ENCODE measurements at regions not wholly inside any gene's neighbourhood (a gene's known extent, or its start where the extent isn't known, plus 50 kb on each side); places are given as distances from the start of the nearest gene placed in this dataset.
"Not testable (repeated sequence)": the region's sequence is repeated elsewhere in the genome, so short reads cannot be mapped to it uniquely, and the experiment has no call there.

DNA sequence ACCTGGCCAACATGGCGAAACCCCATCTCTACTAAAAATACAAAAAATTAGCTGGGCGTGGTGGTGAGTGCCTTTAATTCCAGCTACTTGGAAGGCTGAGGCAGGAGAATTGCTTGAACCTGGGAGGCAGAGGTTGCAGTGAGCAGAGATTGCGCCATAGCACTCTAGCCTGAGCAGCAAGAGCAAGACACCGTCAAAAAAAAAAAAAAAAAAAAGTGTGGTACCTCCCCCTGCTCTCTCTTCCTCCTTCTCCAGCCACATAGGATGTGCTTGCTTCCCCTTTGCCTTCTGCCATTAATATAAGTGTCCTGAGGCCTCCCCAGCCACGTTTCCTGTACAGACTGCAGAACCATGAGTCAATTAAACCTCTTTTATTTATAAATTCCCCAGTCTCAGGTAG lies 226.8 kb downstream of the CYP26B1 start:
- DNase-seq: not testable (repeated sequence)

DNA sequence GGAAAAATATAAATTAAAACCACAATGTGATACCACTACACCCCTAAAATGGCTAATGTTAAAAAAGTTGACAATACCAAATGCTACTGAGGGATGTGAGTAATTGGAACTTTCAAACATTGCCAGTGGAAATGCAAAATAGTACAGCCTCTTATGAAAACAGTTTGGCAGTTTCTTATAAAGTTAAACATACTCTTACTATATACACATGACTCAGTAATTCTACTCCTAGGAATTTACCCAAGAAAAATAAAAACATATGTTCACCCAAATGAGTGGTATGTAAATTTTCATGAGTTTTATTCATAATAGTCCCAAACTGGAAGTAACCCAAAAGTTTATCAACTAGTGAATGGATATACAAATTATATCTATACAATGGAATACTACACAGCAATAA lies 228.0 kb downstream of the CYP26B1 start:
- no peak for DNase-seq

DNA sequence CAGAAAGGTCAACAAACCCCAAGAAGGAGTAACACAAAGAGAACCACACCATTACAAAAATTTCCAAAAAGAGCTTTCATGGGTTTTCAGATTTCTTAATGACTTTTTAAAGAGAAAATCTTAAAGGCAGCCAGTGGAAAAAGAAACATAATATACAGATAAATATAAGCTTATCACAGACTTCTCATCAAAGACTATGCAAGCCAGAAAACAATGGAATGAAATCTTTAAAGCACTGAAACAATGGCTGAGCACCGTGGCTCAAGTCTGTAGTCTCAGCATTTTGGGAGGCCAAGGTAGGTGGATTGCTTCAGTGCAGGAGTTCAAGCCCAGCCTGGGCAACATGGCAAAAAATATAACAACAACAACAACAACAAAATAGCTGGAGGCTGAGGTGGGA lies 237.4 kb downstream of the CYP26B1 start:
- no peak for DNase-seq

DNA sequence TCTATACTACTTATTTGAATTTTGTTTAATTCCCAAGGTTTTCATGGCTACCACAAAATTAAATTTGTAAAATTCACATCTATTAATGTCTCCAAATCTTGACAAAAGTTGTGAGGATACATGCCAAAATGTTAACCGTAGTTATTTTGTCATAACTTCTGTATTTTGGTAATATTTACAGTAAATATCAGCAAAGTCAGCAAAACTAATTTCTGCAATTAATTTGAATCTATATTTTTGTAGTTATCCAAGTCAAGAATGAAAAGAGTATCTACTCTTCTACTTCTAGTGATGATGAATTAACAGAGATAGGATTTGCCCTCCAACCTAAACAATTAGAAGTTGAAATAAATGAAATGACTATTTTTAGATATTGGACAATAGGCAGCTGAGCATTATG lies 238.9 kb downstream of the CYP26B1 start:
- DNase-seq: no peak

DNA sequence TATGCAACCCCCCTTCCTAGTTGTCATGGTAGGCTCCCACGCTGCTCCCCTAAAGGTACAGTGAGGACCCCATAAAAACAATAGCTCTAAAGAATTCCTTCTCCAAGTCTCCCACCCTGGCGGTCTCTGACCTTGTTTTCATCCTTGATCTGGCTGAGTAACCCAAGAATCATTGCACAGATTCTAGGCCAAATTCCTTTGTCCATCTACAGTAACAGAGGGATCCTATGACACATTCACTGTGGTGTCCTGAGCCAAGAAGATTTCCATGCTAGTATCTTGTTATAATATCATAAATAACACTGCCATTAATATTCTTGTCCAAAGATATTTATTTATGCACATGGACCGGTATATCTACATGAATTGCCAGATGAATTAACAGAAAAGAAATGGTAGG lies 240.2 kb downstream of the CYP26B1 start:
- DNase-seq: no peak

DNA sequence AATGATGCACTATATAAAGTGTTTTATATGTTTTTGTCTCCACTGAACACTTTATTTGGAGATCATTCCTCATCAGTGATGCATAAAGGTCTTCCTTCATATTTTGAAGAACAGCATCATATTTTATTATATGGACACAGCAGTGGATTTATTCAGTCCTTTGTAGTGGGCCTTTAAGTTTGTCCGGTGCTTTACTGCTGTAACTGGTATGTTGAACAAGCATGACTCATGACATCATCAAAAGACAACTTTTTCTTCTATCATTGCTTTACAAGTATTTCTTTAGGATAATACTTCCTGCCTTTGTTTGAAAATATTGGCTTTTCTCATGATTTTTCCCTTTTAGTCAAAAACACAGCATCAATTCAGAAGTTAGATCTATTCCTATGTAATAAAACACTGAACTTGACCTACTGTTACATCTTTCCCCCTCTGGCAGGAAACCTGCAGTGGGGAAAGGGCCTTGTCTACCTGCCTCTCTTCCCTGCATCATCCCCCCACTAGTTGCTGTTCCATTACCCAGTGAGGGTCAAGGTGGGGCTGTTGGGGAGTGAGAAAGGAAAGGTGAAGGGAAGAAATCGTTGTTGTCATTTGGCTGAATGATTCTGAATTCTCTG lies 241.2 kb downstream of the CYP26B1 start:
- DNase-seq: no peak

DNA sequence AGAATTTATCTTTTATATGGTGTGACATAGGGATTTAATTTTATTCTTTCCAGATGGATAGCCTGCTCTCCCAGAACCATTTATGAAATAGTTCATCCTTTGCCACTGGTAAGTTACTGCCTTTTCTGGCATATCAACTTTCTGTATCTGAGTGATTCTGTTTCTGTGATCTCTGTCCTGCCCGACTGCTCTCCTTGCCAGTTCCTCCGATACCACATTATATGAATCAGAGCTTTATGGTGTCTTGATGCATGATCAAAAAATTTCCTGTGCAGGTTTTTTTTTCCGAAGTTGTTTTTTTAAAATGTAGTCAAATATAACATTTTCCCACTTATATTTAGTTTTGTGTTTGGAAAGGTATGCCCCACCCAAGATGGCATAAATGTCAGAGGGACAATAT lies 242.5 kb downstream of the CYP26B1 start:
- DNase-seq: no peak

DNA sequence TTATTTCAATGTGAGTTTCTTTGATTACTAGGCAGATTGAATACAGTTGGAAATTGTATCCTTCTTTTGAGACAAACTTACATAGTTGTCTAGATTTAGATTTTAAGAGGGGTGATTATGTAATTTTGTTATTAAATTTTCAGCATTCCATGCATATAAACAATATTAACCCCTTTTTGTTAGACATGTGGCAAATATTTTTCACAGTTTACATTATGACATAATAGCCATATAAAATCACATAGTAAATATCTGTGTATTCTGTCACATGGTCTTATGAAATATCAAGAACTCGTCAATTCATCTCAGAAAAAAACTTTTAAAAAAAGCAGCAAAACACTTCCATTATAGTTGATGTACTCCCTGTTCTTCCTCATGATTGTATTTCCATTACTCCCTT lies 243.8 kb downstream of the CYP26B1 start:
- DNase-seq: no peak

DNA sequence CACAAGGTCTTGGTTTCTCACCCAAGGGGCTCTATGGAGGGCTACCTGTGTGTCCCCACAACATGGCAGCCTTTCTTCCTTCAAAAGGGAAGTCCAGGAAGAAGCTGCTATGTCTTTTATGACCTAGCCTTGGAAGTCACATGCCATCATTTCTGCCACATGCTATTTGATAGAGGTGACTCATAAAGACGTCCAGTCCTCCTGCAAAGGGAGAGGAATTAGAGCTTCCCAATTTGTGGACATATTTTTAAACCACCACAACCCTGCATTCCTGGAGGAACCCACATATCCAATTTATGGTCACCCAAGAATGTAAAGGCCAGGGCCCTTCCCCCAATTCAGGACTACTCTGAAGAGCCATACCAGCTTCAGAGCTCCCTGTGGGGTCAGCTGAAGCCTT lies 246.2 kb downstream of the CYP26B1 start:
- no peak for DNase-seq

DNA sequence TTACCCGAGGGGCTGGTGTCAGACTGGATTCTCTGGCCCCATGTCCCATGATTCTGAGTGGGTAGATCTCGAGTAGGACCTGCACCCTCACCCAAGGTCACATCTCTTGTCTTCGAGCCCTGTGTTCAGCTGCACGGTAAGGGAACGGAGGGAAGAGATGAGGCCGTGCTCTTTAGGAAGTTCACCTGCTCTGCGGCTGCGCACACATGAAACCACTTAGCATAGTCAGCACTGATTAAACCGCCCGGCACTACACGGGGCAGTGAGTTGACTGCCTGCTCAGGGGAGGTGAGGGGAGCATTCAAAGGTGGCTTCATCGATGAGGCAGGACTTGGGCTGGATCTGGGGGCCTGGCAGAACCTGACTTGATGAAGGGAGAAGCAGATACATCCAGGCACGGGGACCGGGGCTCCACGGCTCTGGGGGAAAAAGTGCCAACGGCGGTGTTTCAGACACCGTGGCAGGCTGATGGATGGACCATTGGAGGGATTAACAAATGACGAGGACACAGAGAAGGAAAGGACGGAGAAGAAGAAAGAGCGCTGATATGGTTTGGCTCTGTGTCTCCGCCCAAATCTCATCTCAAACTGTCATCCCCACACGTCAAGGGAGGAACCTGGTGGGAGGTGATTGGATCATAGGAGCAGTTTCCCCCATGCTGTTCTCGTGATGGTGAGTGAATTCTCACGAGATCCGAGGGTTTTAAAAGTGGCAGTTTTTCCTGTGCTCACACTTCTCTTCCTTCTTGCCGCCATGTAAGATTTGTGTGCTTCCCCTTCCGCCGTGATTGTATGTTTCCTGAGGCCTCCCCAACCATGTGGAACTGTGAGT lies 248.6 kb downstream of the CYP26B1 start:
- DNase-seq: no peak

DNA sequence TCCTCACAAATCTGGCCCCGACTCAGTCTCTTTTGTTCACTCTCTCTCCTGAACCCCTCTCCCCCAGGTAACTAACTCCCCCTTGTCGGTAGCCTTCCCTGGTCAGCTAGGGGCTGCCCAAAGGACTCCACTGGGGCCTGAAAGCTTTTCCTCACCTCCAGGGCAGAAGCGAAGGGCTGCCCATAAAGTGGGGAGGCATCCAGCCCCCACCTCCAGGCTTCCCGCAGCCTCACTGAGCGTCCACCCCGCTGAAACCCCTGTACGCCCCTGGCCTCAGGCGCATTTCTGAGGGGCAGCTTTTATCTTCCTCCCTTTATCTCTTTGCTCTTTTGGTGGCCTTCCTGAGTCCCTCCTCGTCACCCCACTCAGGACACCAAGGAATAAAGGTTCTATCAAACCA lies 249.3 kb downstream of the CYP26B1 start:
- DNase-seq: no peak

DNA sequence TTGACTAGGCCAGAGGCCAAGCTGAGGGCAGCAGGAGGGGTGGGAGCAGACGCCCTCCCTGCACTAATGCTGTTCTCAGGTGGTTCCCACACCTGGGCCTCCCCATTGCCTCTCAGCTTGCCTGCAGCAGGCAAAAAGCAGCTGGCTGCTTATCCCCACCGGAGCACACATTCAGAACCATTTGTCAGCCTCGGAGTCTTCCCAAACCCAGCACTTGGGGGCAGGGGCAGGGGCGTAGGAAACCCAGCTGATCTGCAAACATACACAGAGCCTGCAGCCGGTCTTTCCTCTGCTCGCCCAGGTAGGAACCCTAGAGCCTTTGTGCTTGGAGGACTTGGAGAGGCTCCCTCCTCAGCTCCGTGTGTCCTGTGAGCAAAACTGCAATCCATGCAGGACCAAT lies 249.8 kb downstream of the CYP26B1 start:
- DNase-seq: no peak

DNA sequence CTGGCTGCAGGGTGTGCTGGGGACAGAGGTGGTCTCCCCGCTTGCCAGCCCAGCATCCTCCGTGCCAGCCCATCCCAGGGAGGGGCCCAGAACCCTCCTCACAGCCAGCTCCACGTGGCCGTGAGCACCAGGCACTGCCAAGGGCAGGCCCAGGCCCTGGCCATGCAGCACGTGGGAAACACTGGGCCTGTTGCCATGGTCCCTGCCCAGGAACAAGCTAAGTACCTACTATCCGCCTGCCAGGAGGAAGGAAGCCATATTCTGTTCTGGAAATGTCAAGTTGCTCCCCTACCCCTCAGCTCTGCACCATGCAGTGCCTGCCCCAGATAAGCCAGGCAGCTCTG lies 250.6 kb downstream of the CYP26B1 start:
- no peak for DNase-seq

DNA sequence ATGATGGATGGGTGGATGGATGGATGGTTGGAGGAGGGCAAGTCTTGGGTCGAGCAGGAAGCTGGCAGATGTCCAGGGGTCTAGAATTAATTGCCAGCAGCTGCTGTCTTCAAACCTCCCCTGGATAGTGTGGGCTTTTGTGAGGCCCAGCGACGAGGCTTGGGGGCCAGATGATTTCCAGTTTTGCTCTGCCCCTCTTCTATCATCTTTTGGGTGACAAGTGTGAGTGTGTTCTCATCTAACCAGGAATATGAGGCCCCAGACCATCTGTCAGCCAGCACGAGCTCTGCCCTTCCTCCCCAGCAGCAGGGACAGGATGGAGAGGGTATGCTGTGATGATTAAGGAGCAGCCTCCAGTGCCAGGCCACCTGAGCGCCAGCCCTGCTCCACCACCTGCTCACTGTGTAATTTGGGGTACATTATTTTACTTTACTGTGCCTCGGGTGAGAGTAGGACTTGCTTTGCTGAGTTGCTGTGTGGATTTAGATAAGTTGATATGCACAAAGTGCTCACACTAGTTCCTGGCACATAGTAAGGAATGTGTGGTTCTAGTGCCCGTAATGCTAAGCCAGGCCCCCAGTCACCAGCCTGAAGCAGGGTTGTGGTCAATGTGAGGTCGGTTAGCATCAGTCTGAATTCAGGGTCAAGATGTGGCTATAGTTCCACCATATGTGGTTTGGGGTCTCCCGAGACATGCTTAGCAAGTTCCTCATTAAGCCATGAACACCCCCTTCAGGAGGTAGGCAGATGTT lies 251.1 kb downstream of the CYP26B1 start:
- no peak for DNase-seq

DNA sequence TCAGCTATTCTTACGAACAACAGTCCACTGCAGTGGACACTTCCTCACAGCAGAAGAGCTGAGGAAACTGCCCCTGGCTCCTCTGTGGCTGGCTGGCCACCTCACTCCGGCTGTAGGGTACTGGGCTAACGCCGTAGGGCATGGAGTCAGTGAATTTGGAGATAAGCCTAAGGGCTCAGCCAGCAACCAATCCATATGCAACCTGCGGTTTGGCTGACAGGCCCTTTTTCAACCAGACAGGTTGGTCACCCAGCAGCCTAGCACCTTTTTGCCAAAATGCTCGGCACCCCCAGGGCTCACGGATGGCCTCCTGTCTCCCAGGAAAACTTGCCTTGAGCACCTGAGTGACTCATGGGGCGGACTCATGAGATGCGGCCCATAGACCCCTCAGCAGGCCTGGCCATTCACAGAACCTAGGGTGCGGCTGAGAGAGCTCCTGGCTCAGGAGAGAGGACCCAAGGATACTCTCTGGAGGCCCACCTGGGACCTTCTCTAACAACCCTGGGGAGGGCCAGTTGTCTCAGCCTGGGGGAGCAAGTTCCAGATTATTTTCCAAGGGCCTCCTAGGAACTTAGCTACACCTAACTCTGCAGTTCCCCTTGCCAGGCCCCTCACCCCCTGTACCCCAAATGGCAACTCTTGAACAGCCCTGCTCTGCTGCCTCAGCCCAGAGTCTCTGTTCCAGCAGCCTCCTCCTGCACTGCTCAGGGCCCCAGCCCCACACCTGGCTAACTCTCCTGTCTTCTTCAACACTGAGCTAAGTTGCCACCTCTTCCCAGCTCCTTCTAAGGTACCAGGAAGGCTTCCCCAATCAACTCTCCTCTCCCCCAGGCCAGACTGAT lies 252.1 kb downstream of the CYP26B1 start:
- no peak for DNase-seq

DNA sequence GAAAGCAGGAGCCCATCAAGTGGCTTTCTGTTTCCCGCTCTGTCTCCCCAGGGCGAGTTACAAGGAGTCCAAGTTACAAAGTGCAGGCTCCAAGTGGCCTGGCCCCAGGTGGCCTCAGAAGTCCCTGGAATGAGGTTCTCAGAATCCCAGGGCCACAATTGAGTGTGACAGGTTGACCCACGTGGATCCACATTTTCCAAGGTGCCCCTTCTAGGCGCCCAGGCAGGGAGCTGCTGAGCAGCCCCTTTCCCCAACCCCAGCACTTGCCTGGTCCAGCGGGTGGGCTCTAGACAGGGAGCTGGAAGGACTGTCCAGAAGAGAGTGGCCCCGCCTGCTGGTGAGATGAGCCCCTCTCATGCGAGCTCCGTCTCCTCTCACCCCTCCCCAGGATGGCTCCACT lies 253.4 kb downstream of the CYP26B1 start:
- no peak for DNase-seq

DNA sequence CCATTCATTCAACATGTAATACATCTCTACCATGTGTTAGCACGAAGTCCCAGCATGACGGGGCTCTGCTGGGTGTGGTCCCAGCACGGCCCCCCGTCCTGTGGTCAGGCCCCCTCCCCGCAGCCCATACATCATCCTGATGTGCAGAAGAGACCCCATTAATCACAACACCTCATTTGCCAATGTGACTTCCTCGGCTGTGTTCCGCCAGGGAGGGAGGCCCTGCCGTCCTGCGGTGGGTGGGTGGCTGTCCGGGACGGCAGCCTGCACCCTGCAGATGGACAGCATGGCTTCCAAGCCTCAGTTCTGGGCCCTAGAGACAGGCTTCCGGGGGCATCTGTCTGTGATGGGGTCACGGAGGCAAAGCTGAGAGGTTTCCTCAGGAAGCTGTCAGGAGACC lies 254.0 kb downstream of the CYP26B1 start:
- no peak for DNase-seq

DNA sequence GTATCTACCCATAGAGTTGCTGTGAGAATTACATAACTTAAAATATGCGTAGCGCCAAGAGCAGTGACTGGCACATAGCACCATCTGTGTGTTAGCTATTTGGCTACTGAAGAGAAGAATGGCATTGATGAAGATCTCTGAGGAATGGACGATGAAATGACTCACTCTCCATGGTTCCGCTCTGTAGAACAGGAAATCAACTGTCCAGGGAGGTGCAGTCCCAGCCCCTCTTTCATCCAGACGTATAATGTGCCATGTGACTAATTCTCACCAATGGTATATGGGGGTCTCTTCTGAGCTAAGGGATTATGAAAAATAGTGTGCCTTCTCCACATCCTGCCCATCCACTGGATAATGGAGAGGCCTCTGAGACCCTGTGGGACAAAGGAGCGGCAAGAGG lies 254.8 kb downstream of the CYP26B1 start:
- DNase-seq: no peak

DNA sequence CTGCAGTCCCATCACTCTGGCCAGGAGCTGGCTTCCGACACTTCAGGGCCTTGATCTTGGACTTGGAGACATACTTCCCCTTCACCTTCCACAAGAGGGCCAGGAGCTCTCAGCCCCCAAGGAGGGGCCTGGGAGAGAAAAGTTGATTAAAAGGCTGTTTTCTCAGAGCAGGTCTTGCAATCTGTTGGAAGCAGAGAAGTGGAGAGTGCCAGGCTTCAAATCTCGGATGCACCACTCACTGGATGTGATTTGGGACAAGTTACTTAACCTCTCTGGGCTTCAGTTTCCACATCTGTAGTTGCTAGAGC lies 255.3 kb downstream of the CYP26B1 start:
- DNase-seq: no peak

DNA sequence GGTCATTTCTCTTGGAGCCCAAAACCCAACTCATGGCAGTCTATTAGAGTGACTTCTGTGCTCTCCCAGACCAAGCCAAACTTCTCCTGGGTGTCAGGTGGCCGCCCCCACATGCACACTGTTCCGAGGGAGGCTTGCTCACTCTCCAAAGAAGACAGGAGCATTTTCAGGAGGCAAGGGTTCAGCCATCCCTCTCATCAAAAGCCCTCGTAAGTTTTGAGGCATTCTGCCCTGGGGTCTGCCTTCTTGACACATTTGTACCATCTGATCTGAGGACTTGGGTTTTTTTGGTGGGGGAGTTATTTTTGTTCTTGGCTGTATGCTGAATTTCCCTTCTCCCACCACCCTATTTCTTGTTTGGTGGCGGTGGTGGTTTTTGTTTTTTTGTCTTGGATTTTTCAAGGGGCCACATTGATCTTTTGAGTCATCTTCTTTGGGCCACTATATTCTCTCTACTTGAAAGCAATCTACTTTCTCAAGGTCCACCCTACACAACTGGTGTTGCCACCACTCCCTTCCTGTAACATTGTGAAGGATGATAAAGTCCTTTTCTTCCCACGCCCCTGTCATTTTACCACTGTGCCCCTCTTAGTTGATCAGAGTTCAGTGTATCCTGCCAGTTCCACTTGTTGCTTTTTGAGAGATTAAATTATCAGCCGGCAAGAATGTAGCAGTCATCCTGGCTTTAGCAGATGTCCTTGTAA lies 255.8 kb downstream of the CYP26B1 start:
- DNase-seq: no peak

DNA sequence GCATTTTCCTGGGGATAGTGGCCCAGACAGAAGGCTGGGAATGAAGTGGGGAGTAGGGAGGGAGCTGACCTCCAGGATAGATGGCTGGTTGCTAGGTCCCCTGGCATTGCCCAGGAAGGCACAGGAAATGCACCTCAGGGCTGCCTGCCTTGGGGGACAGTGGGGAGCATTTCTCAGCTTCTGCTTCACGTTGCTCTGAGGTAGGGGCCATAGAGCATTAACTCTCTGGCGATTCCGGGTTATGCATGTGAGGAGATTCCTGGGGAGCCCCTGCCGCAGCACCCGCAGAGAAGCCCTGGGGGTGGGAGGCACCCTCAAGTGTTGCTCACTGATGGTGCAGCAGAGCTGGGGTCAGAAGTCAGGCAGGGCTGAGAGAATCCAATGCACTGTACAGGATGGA lies 256.5 kb downstream of the CYP26B1 start:
- DNase-seq: no peak

All from occipital lobe (tissue), 1 donor.